ENCODE measurements at regions not wholly inside any gene's neighbourhood (a gene's known extent, or its start where the extent isn't known, plus 50 kb on each side); places are given as distances from the start of the nearest gene placed in this dataset.

- dilution Hi-C loops (cut with MboI; ENCODE audit: extremely low pct_ligation_motif_present, low sequenced_read_pairs), result no loop called here
- no peak overlapping the region for H3K27ac ChIP-seq (ENCODE audit: insufficient read depth, low read depth, low read length)
- no peaks in the 10 kb centered on the region for H3K9me3 ChIP-seq (replicated peaks; ENCODE audit: control insufficient read depth, insufficient read depth, low read length)
- BruUV-seq (replicated peaks), result no TSS peak
- H3K4me2 ChIP-seq (ENCODE audit: insufficient read depth, low read length), result no peak overlapping the region
- no peaks in the 10 kb centered on the region for H3K27me3 ChIP-seq (ENCODE audit: control insufficient read depth in 2 of 2, insufficient read depth in 2 of 2, low read length in 2 of 2)
- H3K36me3 ChIP-seq (ENCODE audit: control insufficient read depth in 2 of 2, extremely low read depth in 1 of 2, insufficient read depth in 2 of 2, low read length in 2 of 2), result no peaks in the 10 kb centered on the region
- no peaks in the 10 kb centered on the region for H4K20me1 ChIP-seq (replicated peaks; ENCODE audit: control insufficient read depth, extremely low read depth, insufficient read depth, low read length)
- FAIRE-seq, result peak; percentile 66
- intact Hi-C loops (cut with micrococcal nuclease), result loop anchor here (2.0 to 5.0 kb wide), 6 partner anchors 51 to 569 kb away; no protein-coding TSS in a partner anchor
- no peaks in the 10 kb centered on the region for H3K9me1 ChIP-seq (replicated peaks; ENCODE audit: control insufficient read depth, extremely low read depth, insufficient read depth, low read length)
- ChIA-PET CTCF (interaction anchor here (1.0 to 3.8 kb wide), 7 partner anchors 10 to 480 kb away, joined by 3 to 64 read pairs (median 4); partner anchors contain the start of gene PDGFD), POLR2A (no interaction called here)
- H3K9ac ChIP-seq (replicated peaks; ENCODE audit: extremely low read depth, insufficient read depth, low read length), result no peak overlapping the region
- peaks cover 19% of the 10 kb centered on the region for H3K4me1 ChIP-seq (ENCODE audit: control insufficient read depth, extremely low read depth, insufficient read depth, low read length)
- H2AFZ ChIP-seq (ENCODE audit: low read depth, low read length), result peak overlapping the region; percentile 10
- H3K79me2 ChIP-seq (ENCODE audit: control insufficient read depth, insufficient read depth, low read length), result no peaks in the 10 kb centered on the region
- TF ChIP-seq GATA2 (IDR thresholded peaks at IDR 0.05; ENCODE audit: insufficient read depth, insufficient read length, low read depth, low read length) (peak; percentile 41), FOS (IDR thresholded peaks at IDR 0.05; ENCODE audit: borderline replicate concordance, insufficient read depth, low read length) (peak; percentile 80), POLR2AphosphoS5 (IDR thresholded peaks at IDR 0.05; ENCODE audit: insufficient read depth, low read depth, low read length) (no peak), MAX (IDR thresholded peaks at IDR 0.05; ENCODE audit: insufficient read depth, insufficient read length) (no peak), JUN (IDR thresholded peaks at IDR 0.05; ENCODE audit: borderline replicate concordance, insufficient read depth, insufficient read length, low read depth) (peak; percentile 4)
- no peak overlapping the region for H3K4me3 ChIP-seq (replicated peaks in 1 of 3; ENCODE audit: insufficient read depth in 1 of 3, low read depth in 1 of 3, low read length in 3 of 3)
- DNase-seq (ENCODE audit: low read depth, low spot score), result peak; percentile 83
These were observed 352.9 kb upstream of the DDI1 start for GRCh38 chr11:103683576-103683975.

GRCh38 chr11:103688924-103689323 is 347.5 kb upstream of the DDI1 start:
- dilution Hi-C loops (cut with MboI; ENCODE audit: extremely low pct_ligation_motif_present, low sequenced_read_pairs) (no loop called here), intact Hi-C loops (cut with micrococcal nuclease) (no loop called here)
- POLR2A ChIA-PET, result no interaction called here
- TF ChIP-seq FOS (IDR thresholded peaks at IDR 0.05; ENCODE audit: borderline replicate concordance, insufficient read depth, low read length) (no peak), MAX (IDR thresholded peaks at IDR 0.05; ENCODE audit: insufficient read depth, insufficient read length) (no peak), JUN (IDR thresholded peaks at IDR 0.05; ENCODE audit: borderline replicate concordance, insufficient read depth, insufficient read length, low read depth) (no peak), GATA2 (IDR thresholded peaks at IDR 0.05; ENCODE audit: insufficient read depth, insufficient read length, low read depth, low read length) (no peak), CTCF (IDR thresholded peaks at IDR 0.05; ENCODE audit: extremely low read depth in 1 of 2, insufficient read depth in 1 of 2, low read depth in 1 of 2, low read length in 2 of 2) (no peak), EZH2 (IDR thresholded peaks at IDR 0.05; ENCODE audit: borderline replicate concordance, low read depth, low read length, severe bottlenecking) (no peak), MYC (IDR thresholded peaks at IDR 0.05; ENCODE audit: low read depth, low read length) (no peak), POLR2A (IDR thresholded peaks at IDR 0.05; ENCODE audit: low read depth, low read length) (no peak), POLR2AphosphoS5 (IDR thresholded peaks at IDR 0.05; ENCODE audit: insufficient read depth, low read depth, low read length) (no peak)
- Histone ChIP-seq H3K4me3 (replicated peaks in 1 of 3; ENCODE audit: insufficient read depth in 1 of 3, low read depth in 1 of 3, low read length in 3 of 3) (no peak overlapping the region), H4K20me1 (replicated peaks; ENCODE audit: control insufficient read depth, extremely low read depth, insufficient read depth, low read length) (no peaks in the 10 kb centered on the region), H3K9ac (replicated peaks; ENCODE audit: extremely low read depth, insufficient read depth, low read length) (no peak overlapping the region), H3K4me2 (ENCODE audit: insufficient read depth, low read length) (no peak overlapping the region), H3K36me3 (ENCODE audit: control insufficient read depth in 2 of 2, extremely low read depth in 1 of 2, insufficient read depth in 2 of 2, low read length in 2 of 2) (no peaks in the 10 kb centered on the region), H3K9me3 (replicated peaks; ENCODE audit: control insufficient read depth, insufficient read depth, low read length) (no peaks in the 10 kb centered on the region), H2AFZ (ENCODE audit: low read depth, low read length) (no peak overlapping the region), H3K27me3 (ENCODE audit: control insufficient read depth in 2 of 2, insufficient read depth in 2 of 2, low read length in 2 of 2) (no peaks in the 10 kb centered on the region), H3K79me2 (ENCODE audit: control insufficient read depth, insufficient read depth, low read length) (no peaks in the 10 kb centered on the region), H3K27ac (ENCODE audit: insufficient read depth, low read depth, low read length) (no peak overlapping the region), H3K9me1 (replicated peaks; ENCODE audit: control insufficient read depth, extremely low read depth, insufficient read depth, low read length) (no peaks in the 10 kb centered on the region), H3K4me1 (ENCODE audit: control insufficient read depth, extremely low read depth, insufficient read depth, low read length) (no peaks in the 10 kb centered on the region)
- no peak for FAIRE-seq
- no peak for DNase-seq (ENCODE audit: low read depth, low spot score)
- no TSS peak for BruUV-seq (replicated peaks)
- CTCF ChIA-PET, result no interaction called here
